A673 (cell line): ENCODE measurements at regions not wholly inside any gene's neighbourhood (a gene's known extent, or its start where the extent isn't known, plus 50 kb on each side); places are given as distances from the start of the nearest gene placed in this dataset.

Experiments
- BruUV-seq: library from RNA; stranded (reverse); fragments of 400-500 nt; replicated peaks from 2 replicates; lab custom pipeline; 2021; lab: Mats Ljungman, UMichigan
- CTCF ChIA-PET: fragments of 300-600 bp; sonication (Branson Sonifier 250); formaldehyde crosslinking; loops from one replicate; lab custom pipeline; 2022; ENCODE audit warnings: antibody characterized with exemption; lab: Charles Lee
- POLR2A ChIA-PET: fragments of 300-600 bp; sonication (Branson Sonifier 250); formaldehyde crosslinking; loops from one replicate; lab custom pipeline; 2022; ENCODE audit warnings: antibody characterized with exemption; ENCODE audit not compliant: low non-redundant PET; lab: Charles Lee
- DNase-seq: peaks from one replicate; pipeline ENCODE4 v3.0.0-alpha.2; 2015; ENCODE audit warnings: low spot score
- H3K27ac ChIP-seq: fragments of 200-600 bp; sonication (generic); 2 replicates; pipeline ENCODE4 v1.5.1; 2016; ENCODE audit warnings: mixed run types, low read depth, mild to moderate bottlenecking, mixed read lengths, antibody characterized with exemption, low read length; ENCODE audit not compliant: poor library complexity, severe bottlenecking
- H3K27me3 ChIP-seq: fragments of 200-600 bp; sonication (generic); replicated peaks from 2 replicates; pipeline ENCODE4 v1.6.1; 2017; ENCODE audit warnings: mixed run types, low read depth, mild to moderate bottlenecking, mixed read lengths, antibody characterized with exemption, low read length; ENCODE audit not compliant: insufficient read depth, poor library complexity
- H3K36me3 ChIP-seq: fragments of 200-600 bp; sonication (generic); 2 replicates; pipeline ENCODE4 v1.6.1; 2016; ENCODE audit warnings: mixed run types, mild to moderate bottlenecking, mixed read lengths, antibody characterized with exemption, low read length; ENCODE audit not compliant: insufficient read depth, poor library complexity, severe bottlenecking
- H3K4me1 ChIP-seq: fragments of 200-600 bp; sonication (generic); 2 replicates; pipeline ENCODE4 v1.6.1; 2017; ENCODE audit warnings: mixed run types, mild to moderate bottlenecking, mixed read lengths, antibody characterized with exemption, low read length; ENCODE audit not compliant: insufficient read depth, poor library complexity, severe bottlenecking
- H3K4me3 ChIP-seq: fragments of 200-600 bp; sonication (generic); 2 replicates; pipeline ENCODE4 v1.5.1; 2016; ENCODE audit warnings: low read depth, mixed run types, mild to moderate bottlenecking, mixed read lengths, low read length; ENCODE audit not compliant: poor library complexity, severe bottlenecking
- H3K9me3 ChIP-seq: fragments of 200-600 bp; sonication (generic); 2 replicates; pipeline ENCODE4 v1.6.1; 2016; ENCODE audit warnings: mixed run types, low read depth, mild to moderate bottlenecking, mixed read lengths, antibody characterized with exemption, low read length; ENCODE audit not compliant: poor library complexity, severe bottlenecking
- CTCF ChIP-seq: fragments of 300-800, 200-600 bp; sonication (generic); conservative IDR thresholded peaks from 2 replicates; pipeline ENCODE4 v1.5.1; 2017; ENCODE audit warnings: low read depth, mild to moderate bottlenecking, antibody characterized with exemption, low read length, moderate library complexity, mixed read lengths
- EZH2 ChIP-seq: fragments of 200-600 bp; sonication (generic); IDR thresholded peaks from 2 replicates; pipeline ENCODE4 v1.6.1; 2017; ENCODE audit warnings: borderline replicate concordance, low read depth, mild to moderate bottlenecking, mixed read lengths, antibody characterized with exemption, low read length; ENCODE audit not compliant: poor library complexity, severe bottlenecking
- intact Hi-C: fragments of 100-400 bp; cut with micrococcal nuclease; formaldehyde crosslinking; loops from one replicate; pipeline ENCODE4 v1.10.0; 2022; ENCODE audit not compliant: unreplicated experiment

GRCh38 chr7:45292481-45292880, 134.9 kb downstream of the RAMP3 start:
- H3K27ac ChIP-seq = no peak overlapping the region
- peaks cover 10% of the 10 kb centered on the region for H3K4me1 ChIP-seq
- CTCF ChIA-PET = no interaction called here
- peaks cover 6% of the 10 kb centered on the region for H3K9me3 ChIP-seq
- POLR2A ChIA-PET = no interaction called here
- intact Hi-C loops = loop anchor here (5.0 kb wide), 1 partner anchor 50 kb away; no protein-coding TSS in a partner anchor
- BruUV-seq = no TSS peak
- no peak for DNase-seq
- H3K36me3 ChIP-seq = no peaks in the 10 kb centered on the region
- no peak for TF ChIP-seq EZH2
- H3K4me3 ChIP-seq = no peak overlapping the region
- H3K27me3 ChIP-seq = no peaks in the 10 kb centered on the region

GRCh38 chr7:45293295-45293942, 135.8 kb downstream of the RAMP3 start:
- no peaks in the 10 kb centered on the region for H3K36me3 ChIP-seq
- peaks cover 10% of the 10 kb centered on the region for H3K4me1 ChIP-seq
- CTCF ChIA-PET = no interaction called here
- BruUV-seq = no TSS peak
- peaks cover 5% of the 10 kb centered on the region for H3K9me3 ChIP-seq
- intact Hi-C loops = loop anchor here (5.0 kb wide), 1 partner anchor 51 kb away; no protein-coding TSS in a partner anchor
- DNase-seq = no peak
- no peak overlapping the region for H3K4me3 ChIP-seq
- POLR2A ChIA-PET = no interaction called here
- no peaks in the 10 kb centered on the region for H3K27me3 ChIP-seq
- no peak overlapping the region for H3K27ac ChIP-seq
- TF ChIP-seq CTCF (no peak), EZH2 (no peak)

GRCh38 chr7:45294559-45294958, 137.0 kb downstream of the RAMP3 start:
- Histone ChIP-seq H3K4me1 (peaks cover 10% of the 10 kb centered on the region), H3K4me3 (no peak overlapping the region), H3K27me3 (peaks cover 5% of the 10 kb centered on the region), H3K27ac (no peak overlapping the region), H3K9me3 (no peaks in the 10 kb centered on the region), H3K36me3 (no peaks in the 10 kb centered on the region)
- BruUV-seq = no TSS peak
- TF ChIP-seq CTCF = no peak
- TF ChIP-seq EZH2 = no peak
- intact Hi-C loops = loop anchor here (5.0 kb wide), 1 partner anchor 52 kb away; no protein-coding TSS in a partner anchor
- CTCF ChIA-PET = no interaction called here
- DNase-seq = no peak
- POLR2A ChIA-PET = no interaction called here
